Osteocyte (in vitro differentiated cells): ENCODE measurements at regions not wholly inside any gene's neighbourhood (a gene's known extent, or its start where the extent isn't known, plus 50 kb on each side); places are given as distances from the start of the nearest gene placed in this dataset.

Experiments
- DNase-seq: peaks from one replicate; pipeline ENCODE4 v3.0.0; 2021; ENCODE audit warnings: mixed read lengths; ENCODE audit not compliant: unreplicated experiment; ENCODE audit errors: extremely low spot score
- H3K27ac Mint-ChIP-seq: one replicate; pipeline ENCODE4 v1.8.0; 2021; ENCODE audit warnings: mild to moderate bottlenecking, mixed read lengths; ENCODE audit not compliant: unreplicated experiment
- H3K27me3 Mint-ChIP-seq: one replicate; pipeline ENCODE4 v1.8.0; 2021; ENCODE audit warnings: mixed read lengths; ENCODE audit not compliant: unreplicated experiment
- H3K36me3 Mint-ChIP-seq: one replicate; pipeline ENCODE4 v1.8.0; 2021; ENCODE audit warnings: mixed read lengths; ENCODE audit not compliant: unreplicated experiment
- H3K4me1 Mint-ChIP-seq: one replicate; pipeline ENCODE4 v1.8.0; 2021; ENCODE audit warnings: mixed read lengths; ENCODE audit not compliant: unreplicated experiment
- H3K4me3 Mint-ChIP-seq: one replicate; pipeline ENCODE4 v1.8.0; 2021; ENCODE audit warnings: mild to moderate bottlenecking, moderate library complexity, mixed read lengths; ENCODE audit not compliant: unreplicated experiment
- H3K9me3 Mint-ChIP-seq: one replicate; pipeline ENCODE4 v1.8.0; 2021; ENCODE audit warnings: mixed read lengths; ENCODE audit not compliant: unreplicated experiment
- TF ChIP-seq, protein P1 (sequence below): fragments of 200-600 bp; sonication (generic); IDR thresholded peaks from 2 replicates; pipeline ENCODE4 v1.5.0; 2021; ENCODE audit warnings: antibody characterized with exemption, mild to moderate bottlenecking, moderate library complexity

DNA sequence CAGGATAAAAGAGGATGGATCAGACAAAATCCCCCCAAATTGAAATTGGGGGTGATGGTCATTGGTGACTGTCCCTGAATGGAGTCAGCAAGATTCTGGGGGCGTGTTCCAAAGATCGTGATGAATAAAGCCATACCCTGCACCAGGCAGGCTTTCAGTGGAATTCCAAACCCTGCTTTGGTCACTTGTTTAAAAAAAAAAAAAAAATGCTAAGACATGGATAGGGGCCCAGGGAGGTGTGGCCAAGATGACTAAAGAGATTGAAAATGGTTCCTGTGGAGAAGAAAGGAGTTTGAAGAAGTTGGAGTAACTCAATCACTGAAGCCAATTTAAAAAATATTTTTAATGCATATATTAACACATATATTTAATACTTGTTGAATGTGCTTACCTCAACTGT is 161.4 kb upstream of the KCNG1 start:
- Mint-ChIP-seq H3K27me3 (peaks cover 41% of the 10 kb centered on the region), H3K27ac (no peak overlapping the region), H3K36me3 (no peaks in the 10 kb centered on the region), H3K4me3 (no peak overlapping the region), H3K4me1 (no peaks in the 10 kb centered on the region), H3K9me3 (no peaks in the 10 kb centered on the region)
- DNase-seq: no peak
- TF ChIP-seq, protein P1, sequence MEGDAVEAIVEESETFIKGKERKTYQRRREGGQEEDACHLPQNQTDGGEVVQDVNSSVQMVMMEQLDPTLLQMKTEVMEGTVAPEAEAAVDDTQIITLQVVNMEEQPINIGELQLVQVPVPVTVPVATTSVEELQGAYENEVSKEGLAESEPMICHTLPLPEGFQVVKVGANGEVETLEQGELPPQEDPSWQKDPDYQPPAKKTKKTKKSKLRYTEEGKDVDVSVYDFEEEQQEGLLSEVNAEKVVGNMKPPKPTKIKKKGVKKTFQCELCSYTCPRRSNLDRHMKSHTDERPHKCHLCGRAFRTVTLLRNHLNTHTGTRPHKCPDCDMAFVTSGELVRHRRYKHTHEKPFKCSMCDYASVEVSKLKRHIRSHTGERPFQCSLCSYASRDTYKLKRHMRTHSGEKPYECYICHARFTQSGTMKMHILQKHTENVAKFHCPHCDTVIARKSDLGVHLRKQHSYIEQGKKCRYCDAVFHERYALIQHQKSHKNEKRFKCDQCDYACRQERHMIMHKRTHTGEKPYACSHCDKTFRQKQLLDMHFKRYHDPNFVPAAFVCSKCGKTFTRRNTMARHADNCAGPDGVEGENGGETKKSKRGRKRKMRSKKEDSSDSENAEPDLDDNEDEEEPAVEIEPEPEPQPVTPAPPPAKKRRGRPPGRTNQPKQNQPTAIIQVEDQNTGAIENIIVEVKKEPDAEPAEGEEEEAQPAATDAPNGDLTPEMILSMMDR: no peak

DNA sequence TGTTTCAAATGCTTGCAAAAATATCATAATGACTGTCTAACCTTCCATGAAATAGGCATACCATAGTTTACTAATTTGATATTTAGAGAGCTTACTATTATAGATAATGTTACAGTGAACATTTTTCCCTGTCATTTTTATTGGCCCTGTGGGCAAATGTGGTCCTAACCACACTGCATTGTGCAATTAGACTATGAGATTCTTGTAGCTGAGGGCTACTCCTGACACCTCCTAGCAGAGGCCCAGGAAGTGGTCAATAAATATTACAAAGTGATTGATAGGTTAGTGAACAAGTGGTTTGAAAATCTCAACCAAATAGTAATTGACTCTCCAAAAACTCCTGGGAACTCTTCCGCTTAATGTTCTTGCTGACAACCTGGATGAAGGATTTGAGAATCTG is 160.5 kb upstream of the KCNG1 start:
- TF ChIP-seq, protein P1: no peak
- no peaks in the 10 kb centered on the region for H3K36me3 Mint-ChIP-seq
- no peaks in the 10 kb centered on the region for H3K9me3 Mint-ChIP-seq
- no peak for DNase-seq
- H3K27ac Mint-ChIP-seq: no peak overlapping the region
- no peaks in the 10 kb centered on the region for H3K4me1 Mint-ChIP-seq
- peaks cover 48% of the 10 kb centered on the region for H3K27me3 Mint-ChIP-seq
- no peak overlapping the region for H3K4me3 Mint-ChIP-seq

DNA sequence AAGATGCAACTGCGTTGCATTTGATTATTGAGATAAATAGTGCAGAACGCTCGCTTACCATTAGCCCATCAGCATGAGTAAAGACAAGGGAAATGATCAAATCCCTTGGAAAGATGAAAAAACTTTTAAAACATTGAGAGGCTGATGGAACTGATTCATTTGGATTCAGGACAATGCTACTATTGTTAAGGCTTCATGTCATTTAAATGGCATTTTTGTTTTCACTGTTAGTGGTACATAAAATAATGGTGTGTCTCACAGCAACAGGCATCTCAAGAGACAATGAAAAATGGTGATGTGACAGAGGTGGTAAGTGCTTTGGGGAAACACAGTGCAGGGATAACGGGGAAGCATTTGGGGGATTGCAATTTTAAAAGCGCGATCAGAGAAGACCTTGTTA is 159.7 kb upstream of the KCNG1 start:
- no peaks in the 10 kb centered on the region for H3K4me1 Mint-ChIP-seq
- no peak overlapping the region for H3K4me3 Mint-ChIP-seq
- no peaks in the 10 kb centered on the region for H3K36me3 Mint-ChIP-seq
- no peak for DNase-seq
- TF ChIP-seq, protein P1: no peak
- H3K9me3 Mint-ChIP-seq: no peaks in the 10 kb centered on the region
- H3K27me3 Mint-ChIP-seq: peaks cover 48% of the 10 kb centered on the region
- H3K27ac Mint-ChIP-seq: no peak overlapping the region

DNA sequence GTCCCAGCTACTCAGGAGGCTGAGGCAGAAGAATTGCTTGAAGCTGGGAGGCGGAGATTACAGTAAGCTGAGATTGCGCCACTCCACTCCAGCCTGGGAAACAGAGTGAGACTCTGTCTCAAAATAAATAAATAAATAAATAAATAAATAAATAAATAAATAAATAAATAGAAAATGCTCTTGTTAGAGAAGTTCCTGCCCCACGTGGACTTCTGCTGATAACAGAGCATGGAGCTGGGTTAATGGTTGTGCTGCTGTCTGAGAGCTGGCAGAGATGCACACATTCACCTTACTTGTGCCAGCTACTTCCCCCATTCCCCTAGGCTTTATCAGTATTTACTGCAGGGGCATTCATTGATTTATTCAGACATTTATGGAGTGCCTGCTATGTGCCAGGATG is 155.2 kb upstream of the KCNG1 start:
- H3K27ac Mint-ChIP-seq: no peak overlapping the region
- H3K36me3 Mint-ChIP-seq: no peaks in the 10 kb centered on the region
- no peaks in the 10 kb centered on the region for H3K4me1 Mint-ChIP-seq
- H3K4me3 Mint-ChIP-seq: no peak overlapping the region
- H3K27me3 Mint-ChIP-seq: peaks cover 54% of the 10 kb centered on the region
- no peak for DNase-seq
- no peaks in the 10 kb centered on the region for H3K9me3 Mint-ChIP-seq
- TF ChIP-seq, protein P1: no peak

DNA sequence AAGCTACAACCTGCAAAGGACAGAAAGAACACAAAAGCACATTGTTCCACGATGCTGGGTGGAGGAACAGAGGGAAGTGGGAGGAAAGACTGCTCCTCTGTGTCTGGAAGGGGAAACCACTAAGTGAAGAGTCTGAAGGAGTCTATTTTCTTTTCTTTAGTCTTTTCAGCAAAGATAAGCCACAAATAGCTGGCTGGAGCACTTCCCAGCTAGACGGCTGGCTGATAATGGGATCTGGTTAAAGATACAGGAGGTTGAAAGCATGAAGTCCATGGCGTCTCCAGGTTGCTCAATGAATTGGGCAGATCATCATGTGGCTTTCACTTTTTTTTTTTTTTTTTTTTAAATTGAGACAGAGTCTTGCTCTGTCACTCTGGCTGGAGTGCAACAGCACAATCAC is 154.0 kb upstream of the KCNG1 start:
- Mint-ChIP-seq H3K27ac (no peak overlapping the region), H3K27me3 (peaks cover 52% of the 10 kb centered on the region)
- DNase-seq: no peak

More for the DNA sequence above, 154.0 kb upstream of the KCNG1 start:
- Mint-ChIP-seq H3K4me1 (no peaks in the 10 kb centered on the region), H3K9me3 (no peaks in the 10 kb centered on the region), H3K4me3 (no peak overlapping the region), H3K36me3 (no peaks in the 10 kb centered on the region)
- TF ChIP-seq, protein P1: no peak
